Ishikawa (cell line): ENCODE measurements at regions not wholly inside any gene's neighbourhood (a gene's known extent, or its start where the extent isn't known, plus 50 kb on each side); places are given as distances from the start of the nearest gene placed in this dataset.

Experiments used
- CEBPB ChIP-seq: IDR thresholded peaks from 2 replicates; pipeline ENCODE4 v1.6.1; 2012
- CREB1 ChIP-seq: IDR thresholded peaks from 2 replicates; pipeline ENCODE4 v1.6.1; 2012; ENCODE audit warnings: low read depth
- EGR1 ChIP-seq: IDR thresholded peaks from 2 replicates; pipeline ENCODE4 v1.6.1; 2012
- EP300 ChIP-seq: IDR thresholded peaks from 2 replicates; pipeline ENCODE4 v1.6.1; 2012; ENCODE audit warnings: borderline replicate concordance
- FOXM1 ChIP-seq: IDR thresholded peaks from 2 replicates; pipeline ENCODE4 v1.6.1; 2012; ENCODE audit warnings: low read depth, borderline replicate concordance
- NFIC ChIP-seq: IDR thresholded peaks from 2 replicates; pipeline ENCODE4 v1.6.1; 2012
- RAD21 ChIP-seq: IDR thresholded peaks from 2 replicates; pipeline ENCODE4 v1.6.1; 2012; ENCODE audit warnings: low read depth
- TAF1 ChIP-seq: IDR thresholded peaks from 2 replicates; pipeline ENCODE4 v1.6.1; 2012; ENCODE audit warnings: low read depth, mild to moderate bottlenecking
- TCF12 ChIP-seq: IDR thresholded peaks from 2 replicates; pipeline ENCODE4 v1.6.1; 2012; ENCODE audit warnings: low read depth
- TEAD4 ChIP-seq: IDR thresholded peaks from 2 replicates; pipeline ENCODE4 v1.6.1; 2012
- YY1 ChIP-seq: IDR thresholded peaks from 2 replicates; pipeline ENCODE4 v1.6.1; 2012; ENCODE audit warnings: low read depth
- ZBTB7A ChIP-seq: IDR thresholded peaks from 2 replicates; pipeline ENCODE4 v1.6.1; 2012; ENCODE audit warnings: low read depth
- TF ChIP-seq, protein P1 (sequence below): IDR thresholded peaks from 2 replicates; pipeline ENCODE4 v1.6.1; 2012; ENCODE audit warnings: low read depth, mild to moderate bottlenecking
- TF ChIP-seq, protein P2 (sequence below): IDR thresholded peaks from 2 replicates; pipeline ENCODE4 v1.6.1; 2012
- TF ChIP-seq, protein P3 (sequence below): IDR thresholded peaks from 2 replicates; pipeline ENCODE4 v1.6.1; 2012

DNA sequence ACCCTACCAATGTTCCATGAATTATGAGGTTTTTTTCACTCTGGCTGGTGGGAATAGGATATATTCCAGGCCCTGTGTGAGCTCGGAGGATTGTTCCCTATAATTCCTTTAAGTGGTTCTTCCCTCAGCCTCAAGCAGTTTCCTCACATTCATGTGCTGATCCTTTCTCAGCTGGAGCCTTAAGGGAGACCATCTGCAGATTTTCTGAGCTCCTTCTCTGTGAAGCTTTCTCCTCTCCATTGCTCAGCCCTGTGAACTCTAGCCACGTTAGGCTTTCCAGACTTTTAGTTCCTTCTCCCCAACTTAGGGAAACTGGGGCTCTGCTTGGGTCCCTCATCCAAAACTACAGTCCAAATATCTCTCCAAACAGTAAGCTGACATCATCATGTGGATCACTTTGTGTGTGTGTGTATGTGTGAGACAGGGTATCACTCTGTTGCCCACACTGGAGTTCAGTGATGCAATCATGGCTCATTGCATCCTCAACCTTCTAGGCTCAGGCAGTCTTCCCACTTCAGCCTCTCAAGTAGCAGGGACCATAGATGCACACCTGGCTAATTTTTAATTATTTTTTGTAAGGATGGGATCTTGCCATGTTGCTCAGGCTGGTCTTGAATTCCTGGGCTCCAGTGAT, 219.5 kb upstream of the OTX2 start:
- TF ChIP-seq YY1 (no peak), NFIC (no peak), FOXM1 (no peak), TEAD4 (no peak), CREB1 (no peak), TAF1 (no peak), TCF12 (no peak), EP300 (no peak), EGR1 (no peak), RAD21 (no peak)
- TF ChIP-seq, protein P1, sequence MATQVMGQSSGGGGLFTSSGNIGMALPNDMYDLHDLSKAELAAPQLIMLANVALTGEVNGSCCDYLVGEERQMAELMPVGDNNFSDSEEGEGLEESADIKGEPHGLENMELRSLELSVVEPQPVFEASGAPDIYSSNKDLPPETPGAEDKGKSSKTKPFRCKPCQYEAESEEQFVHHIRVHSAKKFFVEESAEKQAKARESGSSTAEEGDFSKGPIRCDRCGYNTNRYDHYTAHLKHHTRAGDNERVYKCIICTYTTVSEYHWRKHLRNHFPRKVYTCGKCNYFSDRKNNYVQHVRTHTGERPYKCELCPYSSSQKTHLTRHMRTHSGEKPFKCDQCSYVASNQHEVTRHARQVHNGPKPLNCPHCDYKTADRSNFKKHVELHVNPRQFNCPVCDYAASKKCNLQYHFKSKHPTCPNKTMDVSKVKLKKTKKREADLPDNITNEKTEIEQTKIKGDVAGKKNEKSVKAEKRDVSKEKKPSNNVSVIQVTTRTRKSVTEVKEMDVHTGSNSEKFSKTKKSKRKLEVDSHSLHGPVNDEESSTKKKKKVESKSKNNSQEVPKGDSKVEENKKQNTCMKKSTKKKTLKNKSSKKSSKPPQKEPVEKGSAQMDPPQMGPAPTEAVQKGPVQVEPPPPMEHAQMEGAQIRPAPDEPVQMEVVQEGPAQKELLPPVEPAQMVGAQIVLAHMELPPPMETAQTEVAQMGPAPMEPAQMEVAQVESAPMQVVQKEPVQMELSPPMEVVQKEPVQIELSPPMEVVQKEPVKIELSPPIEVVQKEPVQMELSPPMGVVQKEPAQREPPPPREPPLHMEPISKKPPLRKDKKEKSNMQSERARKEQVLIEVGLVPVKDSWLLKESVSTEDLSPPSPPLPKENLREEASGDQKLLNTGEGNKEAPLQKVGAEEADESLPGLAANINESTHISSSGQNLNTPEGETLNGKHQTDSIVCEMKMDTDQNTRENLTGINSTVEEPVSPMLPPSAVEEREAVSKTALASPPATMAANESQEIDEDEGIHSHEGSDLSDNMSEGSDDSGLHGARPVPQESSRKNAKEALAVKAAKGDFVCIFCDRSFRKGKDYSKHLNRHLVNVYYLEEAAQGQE, result no peak
- TF ChIP-seq, protein P2, sequence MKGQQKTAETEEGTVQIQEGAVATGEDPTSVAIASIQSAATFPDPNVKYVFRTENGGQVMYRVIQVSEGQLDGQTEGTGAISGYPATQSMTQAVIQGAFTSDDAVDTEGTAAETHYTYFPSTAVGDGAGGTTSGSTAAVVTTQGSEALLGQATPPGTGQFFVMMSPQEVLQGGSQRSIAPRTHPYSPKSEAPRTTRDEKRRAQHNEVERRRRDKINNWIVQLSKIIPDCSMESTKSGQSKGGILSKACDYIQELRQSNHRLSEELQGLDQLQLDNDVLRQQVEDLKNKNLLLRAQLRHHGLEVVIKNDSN, result no peak
- TF ChIP-seq, protein P3, sequence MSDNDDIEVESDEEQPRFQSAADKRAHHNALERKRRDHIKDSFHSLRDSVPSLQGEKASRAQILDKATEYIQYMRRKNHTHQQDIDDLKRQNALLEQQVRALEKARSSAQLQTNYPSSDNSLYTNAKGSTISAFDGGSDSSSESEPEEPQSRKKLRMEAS, result no peak

DNA sequence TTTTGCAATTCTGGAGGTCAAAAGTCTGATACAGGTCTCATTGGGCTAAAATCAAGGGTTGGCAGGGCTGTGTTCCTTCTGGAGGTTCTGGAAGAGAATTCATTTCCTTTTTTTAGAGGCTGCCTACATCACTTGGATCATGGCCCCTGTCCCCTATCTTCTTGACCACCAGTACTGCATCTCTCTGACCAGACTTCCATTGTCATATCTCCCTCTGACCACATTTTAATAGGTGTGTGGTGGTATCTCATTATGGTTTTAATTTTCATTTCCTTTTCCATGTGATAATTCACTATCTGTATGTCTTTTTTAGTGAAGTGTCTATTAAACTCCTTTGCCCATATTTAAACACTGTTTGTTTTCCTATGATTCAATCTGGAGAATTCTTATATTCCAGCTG, 215.2 kb upstream of the OTX2 start:
- no peak for TF ChIP-seq CREB1
- no peak for TF ChIP-seq NFIC
- TF ChIP-seq, protein P1, result no peak
- no peak for TF ChIP-seq YY1
- TF ChIP-seq ZBTB7A, result no peak
- no peak for TF ChIP-seq EP300
- TF ChIP-seq, protein P3, result no peak
- TF ChIP-seq, protein P2, result no peak
- TF ChIP-seq EGR1, result no peak
- TF ChIP-seq TAF1, result no peak

DNA sequence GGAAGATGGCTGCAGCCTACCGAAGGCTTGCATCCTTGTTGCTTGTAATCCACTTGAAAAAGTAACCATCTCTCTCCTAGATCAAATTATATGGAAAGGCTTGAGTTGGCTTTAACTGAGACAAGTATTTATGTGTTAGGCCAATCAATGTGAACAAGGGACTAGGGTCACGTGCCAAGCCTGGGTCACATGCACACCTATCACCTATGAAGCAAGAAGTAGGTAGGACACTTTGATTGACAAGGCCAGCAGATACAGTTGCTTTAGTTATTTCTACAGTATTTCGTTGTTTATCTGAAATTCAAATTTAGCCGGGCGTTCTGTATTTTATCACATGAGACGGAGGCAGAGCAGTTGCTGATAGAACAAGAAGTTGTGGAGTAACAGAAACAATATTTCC, 212.3 kb upstream of the OTX2 start:
- TF ChIP-seq FOXM1, result no peak
- TF ChIP-seq, protein P1, result no peak
- no peak for TF ChIP-seq TAF1
- no peak for TF ChIP-seq EGR1
- TF ChIP-seq TEAD4, result no peak
- TF ChIP-seq CEBPB, result no peak
- no peak for TF ChIP-seq RAD21
- TF ChIP-seq, protein P3, result no peak
- TF ChIP-seq, protein P2, result no peak
- TF ChIP-seq YY1, result no peak
- no peak for TF ChIP-seq TCF12
- TF ChIP-seq ZBTB7A, result no peak
- TF ChIP-seq CREB1, result no peak
- no peak for TF ChIP-seq NFIC
- TF ChIP-seq EP300, result no peak

DNA sequence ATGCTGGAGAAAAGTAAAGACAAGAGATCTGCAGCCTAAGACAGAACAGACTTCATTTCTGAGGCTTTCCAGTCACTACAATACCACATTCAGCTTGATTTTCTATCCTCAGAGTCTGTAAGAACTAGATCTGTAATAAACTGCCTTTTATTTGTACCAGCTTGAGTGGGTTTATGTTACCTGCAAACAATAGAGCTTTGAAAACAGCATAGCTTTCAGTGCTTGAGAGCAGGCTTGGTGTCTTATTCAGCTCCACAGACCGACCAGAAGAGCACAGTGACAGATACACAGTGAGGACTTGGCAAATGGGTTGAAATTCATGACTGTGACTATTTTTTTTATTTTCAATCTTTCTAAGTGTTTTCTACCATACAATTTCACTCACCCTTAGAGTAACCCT, 207.8 kb upstream of the OTX2 start:
- TF ChIP-seq ZBTB7A, result no peak
- no peak for TF ChIP-seq YY1
- no peak for TF ChIP-seq TEAD4
- no peak for TF ChIP-seq FOXM1
- TF ChIP-seq NFIC, result no peak
- TF ChIP-seq TCF12, result no peak
- no peak for TF ChIP-seq TAF1
- TF ChIP-seq EP300, result no peak
- TF ChIP-seq CEBPB, result no peak
- TF ChIP-seq, protein P3, result no peak
- TF ChIP-seq, protein P1, result no peak
- TF ChIP-seq CREB1, result no peak
- TF ChIP-seq EGR1, result no peak
- TF ChIP-seq, protein P2, result no peak
- no peak for TF ChIP-seq RAD21
